ENCODE measurements at regions not wholly inside any gene's neighbourhood (a gene's known extent, or its start where the extent isn't known, plus 50 kb on each side); places are given as distances from the start of the nearest gene placed in this dataset.

DNA sequence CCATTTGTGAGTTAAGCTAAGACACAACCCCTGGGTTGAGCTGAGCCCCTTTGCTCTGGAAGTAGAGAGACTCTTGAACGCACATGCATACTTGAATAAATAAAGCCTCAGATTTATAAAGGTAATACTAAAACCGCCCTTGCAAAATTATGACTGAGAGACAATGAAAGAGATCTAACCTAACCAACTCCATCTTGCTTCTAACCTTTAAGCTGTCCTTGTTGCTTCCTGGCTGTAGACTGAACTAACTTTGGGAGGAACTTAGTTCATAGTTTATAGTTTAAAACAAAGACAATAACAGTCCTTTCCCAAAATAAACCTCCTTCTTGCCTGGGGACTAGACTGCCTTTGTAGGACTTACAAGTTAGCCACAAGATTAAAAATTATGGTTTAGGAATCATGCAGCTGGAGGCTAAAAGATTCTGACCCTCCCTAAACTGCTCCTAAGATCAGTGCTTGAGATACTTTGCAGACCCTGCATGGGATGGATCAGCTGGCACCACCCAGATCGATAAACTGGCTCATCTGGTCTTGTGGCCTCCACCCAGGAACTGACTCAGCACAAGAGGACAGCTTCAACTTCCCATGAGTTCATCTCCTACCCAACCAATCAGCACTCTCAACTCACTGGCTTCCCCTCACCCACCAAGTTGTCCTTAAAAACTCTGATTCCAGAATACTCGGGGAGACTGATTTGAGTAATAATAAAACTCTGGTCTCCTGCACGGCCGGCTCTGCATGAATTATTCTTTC lies 240.2 kb upstream of the SLC14A2 start:
- TF ChIP-seq, protein P1, sequence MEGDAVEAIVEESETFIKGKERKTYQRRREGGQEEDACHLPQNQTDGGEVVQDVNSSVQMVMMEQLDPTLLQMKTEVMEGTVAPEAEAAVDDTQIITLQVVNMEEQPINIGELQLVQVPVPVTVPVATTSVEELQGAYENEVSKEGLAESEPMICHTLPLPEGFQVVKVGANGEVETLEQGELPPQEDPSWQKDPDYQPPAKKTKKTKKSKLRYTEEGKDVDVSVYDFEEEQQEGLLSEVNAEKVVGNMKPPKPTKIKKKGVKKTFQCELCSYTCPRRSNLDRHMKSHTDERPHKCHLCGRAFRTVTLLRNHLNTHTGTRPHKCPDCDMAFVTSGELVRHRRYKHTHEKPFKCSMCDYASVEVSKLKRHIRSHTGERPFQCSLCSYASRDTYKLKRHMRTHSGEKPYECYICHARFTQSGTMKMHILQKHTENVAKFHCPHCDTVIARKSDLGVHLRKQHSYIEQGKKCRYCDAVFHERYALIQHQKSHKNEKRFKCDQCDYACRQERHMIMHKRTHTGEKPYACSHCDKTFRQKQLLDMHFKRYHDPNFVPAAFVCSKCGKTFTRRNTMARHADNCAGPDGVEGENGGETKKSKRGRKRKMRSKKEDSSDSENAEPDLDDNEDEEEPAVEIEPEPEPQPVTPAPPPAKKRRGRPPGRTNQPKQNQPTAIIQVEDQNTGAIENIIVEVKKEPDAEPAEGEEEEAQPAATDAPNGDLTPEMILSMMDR (IDR thresholded peaks at IDR 0.05), result no peak

DNA sequence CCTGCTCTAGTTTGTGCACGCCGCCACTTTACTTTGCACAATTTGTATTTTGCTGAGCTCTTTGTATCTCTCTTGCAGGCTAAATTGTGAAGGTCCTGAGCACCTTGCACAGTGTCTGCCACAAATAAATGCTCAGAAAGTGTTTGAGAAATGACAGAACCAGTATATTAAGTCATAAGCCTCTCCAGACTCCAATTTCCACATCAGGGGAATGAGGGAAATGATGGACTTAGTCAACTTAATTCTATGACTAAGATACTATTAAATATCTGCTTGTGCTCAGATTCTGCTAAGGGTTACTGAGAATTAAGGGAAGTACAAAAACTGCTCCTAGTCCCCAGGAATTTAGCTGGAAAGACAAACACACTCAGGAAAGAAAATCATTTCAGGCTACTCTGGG lies 239.1 kb upstream of the SLC14A2 start:
- TF ChIP-seq, protein P1 (IDR thresholded peaks at IDR 0.05), result no peak

DNA sequence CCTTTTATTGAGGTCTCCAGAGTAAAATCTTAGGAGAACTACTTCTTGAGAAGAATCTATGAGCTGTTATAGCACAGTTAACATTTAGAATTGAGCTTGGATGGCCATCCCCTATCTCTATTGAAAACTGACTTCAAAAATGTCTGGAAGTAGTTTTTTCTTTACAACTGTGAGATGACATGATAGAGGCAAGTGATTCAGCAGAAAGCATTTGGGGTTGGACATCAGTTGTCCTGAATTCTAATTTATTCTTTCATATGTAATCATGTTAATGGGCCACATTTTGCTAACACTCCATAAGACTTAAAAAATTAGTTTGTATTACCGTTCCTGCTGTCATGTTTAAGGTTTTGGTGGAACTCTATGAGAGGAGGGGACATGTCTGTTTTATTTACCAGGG lies 237.0 kb upstream of the SLC14A2 start:
- TF ChIP-seq, protein P1 (IDR thresholded peaks at IDR 0.05), result no peak

DNA sequence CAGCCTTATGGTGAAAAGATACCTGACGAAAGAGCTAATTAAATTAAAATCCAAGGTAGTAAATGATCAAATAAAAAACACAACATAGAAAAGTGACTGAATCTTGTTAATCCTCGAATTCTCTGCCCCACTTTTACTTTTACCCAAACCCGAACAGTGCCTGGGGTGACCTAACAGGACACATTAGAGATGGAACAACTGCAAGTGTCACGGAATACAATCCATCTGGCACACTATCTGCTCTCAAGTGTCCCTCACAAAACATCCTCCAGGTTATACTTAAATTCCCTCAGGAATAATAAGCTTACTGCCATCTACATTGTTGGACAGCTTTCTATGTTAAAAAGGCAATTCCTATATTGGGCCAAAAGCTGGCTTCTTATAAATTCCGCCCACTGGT lies 236.3 kb upstream of the SLC14A2 start:
- TF ChIP-seq, protein P1 (IDR thresholded peaks at IDR 0.05), result no peak

DNA sequence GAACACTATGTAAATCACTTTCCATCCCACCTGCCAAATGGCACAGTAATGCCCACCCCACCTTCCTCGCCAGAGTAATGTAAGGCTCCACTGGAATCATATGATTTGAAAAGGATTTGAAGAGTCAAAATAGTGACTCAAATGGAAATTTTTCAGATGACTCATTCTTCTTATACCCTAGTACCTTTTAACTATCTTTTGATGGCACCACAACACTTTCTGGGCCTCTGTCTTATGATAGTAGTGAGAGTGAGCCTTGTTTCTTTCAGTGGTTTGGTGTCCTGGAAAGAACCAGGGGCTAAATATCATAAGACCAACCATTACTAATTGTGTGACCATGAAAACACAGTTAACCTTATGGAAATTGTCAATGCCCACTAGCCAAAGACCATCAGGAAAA lies 235.4 kb upstream of the SLC14A2 start:
- TF ChIP-seq, protein P1 (IDR thresholded peaks at IDR 0.05), result no peak

DNA sequence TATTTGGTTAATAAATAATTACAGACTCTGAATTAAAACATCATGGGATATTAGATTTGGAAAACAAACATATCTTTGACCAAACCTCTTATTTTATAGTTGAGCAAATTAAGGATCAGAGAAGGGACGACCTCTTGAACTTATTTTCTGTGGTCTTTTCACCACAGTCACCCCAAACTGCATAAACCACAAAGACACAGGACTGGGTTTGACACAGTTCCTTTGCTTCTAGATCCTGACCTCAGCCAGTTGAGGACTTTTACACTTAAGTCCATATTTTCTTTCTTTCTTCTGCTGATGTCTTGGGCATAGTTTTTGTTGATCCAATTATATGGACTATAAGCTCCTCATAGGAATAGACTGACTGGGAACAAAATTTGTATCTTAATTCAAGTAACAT lies 234.0 kb upstream of the SLC14A2 start:
- TF ChIP-seq, protein P1 (IDR thresholded peaks at IDR 0.05), result no peak

DNA sequence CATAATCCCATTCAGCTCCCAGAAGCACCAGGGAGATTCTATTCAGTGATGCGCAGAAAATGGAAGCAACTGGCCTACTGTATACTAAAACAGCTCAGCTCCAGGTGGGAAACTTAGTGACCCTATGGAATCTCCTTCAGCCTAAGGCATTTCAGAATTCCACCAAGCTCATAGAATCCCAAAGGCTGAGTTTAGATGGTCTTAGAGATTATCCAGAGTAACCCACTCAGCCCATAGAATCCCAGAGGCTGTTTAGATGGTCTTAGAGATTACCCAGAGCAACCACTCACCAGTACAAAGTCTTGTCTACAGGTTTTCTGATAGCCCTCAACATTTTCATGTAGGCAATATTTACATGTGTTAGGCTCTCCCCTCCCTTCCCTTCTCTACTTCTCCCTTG lies 232.0 kb upstream of the SLC14A2 start:
- TF ChIP-seq, protein P1 (IDR thresholded peaks at IDR 0.05), result no peak

All from LNCAP (cell line).